GM12892 (cell line): ENCODE measurements at regions not wholly inside any gene's neighbourhood (a gene's known extent, or its start where the extent isn't known, plus 50 kb on each side); places are given as distances from the start of the nearest gene placed in this dataset.

Source experiments
- DNase-seq: peaks from one replicate; pipeline ENCODE4 v3.0.0; 2011; ENCODE audit not compliant: insufficient read length
- FAIRE-seq: peaks from 2 replicates; lab custom pipeline; 2011; peaks lifted over from hg19 to GRCh38; lab: Jason Lieb, UNC
- POLR2A ChIP-seq: IDR thresholded peaks from 2 replicates; pipeline ENCODE4 v1.6.1; 2011; ENCODE audit warnings: low read depth, low read length, control low read depth
- POLR2AphosphoS5 ChIP-seq: IDR thresholded peaks from 2 replicates; pipeline ENCODE4 v1.6.1; 2011; ENCODE audit warnings: low read depth, low read length, control low read depth
- TAF1 ChIP-seq: IDR thresholded peaks from 2 replicates; pipeline ENCODE4 v1.6.1; 2011; ENCODE audit warnings: low read depth, mild to moderate bottlenecking, control low read depth, low read length, borderline replicate concordance

GRCh38 chr4:128566693-128567092 lies 242.8 kb upstream of the JADE1 start:
- no peak for DNase-seq
- TF ChIP-seq TAF1 (no peak), POLR2AphosphoS5 (no peak), POLR2A (no peak)
- no peak for FAIRE-seq

- FAIRE-seq (no peak), DNase-seq (peak; percentile 10)
- no peak for TF ChIP-seq POLR2AphosphoS5
- no peak for TF ChIP-seq TAF1
- no peak for TF ChIP-seq POLR2A
Measured at GRCh38 chr4:128565565-128566186, 243.8 kb upstream of the JADE1 start.

GRCh38 chr4:128565054-128565453 lies 244.4 kb upstream of the JADE1 start:
- no peak for TF ChIP-seq TAF1
- no peak for TF ChIP-seq POLR2AphosphoS5
- TF ChIP-seq POLR2A: no peak
- FAIRE-seq (no peak), DNase-seq (no peak)

- DNase-seq (no peak), FAIRE-seq (no peak)
- TF ChIP-seq POLR2A: no peak
- no peak for TF ChIP-seq POLR2AphosphoS5
- no peak for TF ChIP-seq TAF1
Measured at GRCh38 chr4:128564081-128564630, 245.3 kb upstream of the JADE1 start.

- TF ChIP-seq POLR2AphosphoS5 (no peak), TAF1 (no peak), POLR2A (no peak)
- FAIRE-seq (no peak), DNase-seq (no peak)
Measured at GRCh38 chr4:128560754-128561495, 248.6 kb upstream of the JADE1 start.

- FAIRE-seq: no peak
- TF ChIP-seq POLR2AphosphoS5 (no peak), TAF1 (no peak), POLR2A (no peak)
- no peak for DNase-seq
Measured at GRCh38 chr4:128558896-128559679, 250.4 kb upstream of the JADE1 start.

GRCh38 chr4:128556756-128557155 lies 252.7 kb upstream of the JADE1 start:
- TF ChIP-seq TAF1 (no peak), POLR2A (no peak), POLR2AphosphoS5 (no peak)
- no peak for DNase-seq
- no peak for FAIRE-seq

GRCh38 chr4:128553686-128554515 lies 255.6 kb upstream of the JADE1 start:
- FAIRE-seq (no peak), DNase-seq (no peak)
- TF ChIP-seq TAF1 (no peak), POLR2AphosphoS5 (no peak), POLR2A (no peak)

GRCh38 chr4:128552586-128552907 lies 257.0 kb upstream of the JADE1 start:
- no peak for DNase-seq
- FAIRE-seq: no peak
- no peak for TF ChIP-seq POLR2AphosphoS5
- TF ChIP-seq POLR2A: no peak
- TF ChIP-seq TAF1: no peak

GRCh38 chr4:128551280-128551679 lies 258.2 kb upstream of the JADE1 start:
- no peak for DNase-seq
- no peak for FAIRE-seq
- no peak for TF ChIP-seq POLR2AphosphoS5

GRCh38 chr4:128550060-128550459 lies 259.4 kb upstream of the JADE1 start:
- DNase-seq (no peak), FAIRE-seq (no peak)
- TF ChIP-seq POLR2A (no peak), TAF1 (no peak), POLR2AphosphoS5 (no peak)
